PC-3 (cell line): ENCODE measurements at regions not wholly inside any gene's neighbourhood (a gene's known extent, or its start where the extent isn't known, plus 50 kb on each side); places are given as distances from the start of the nearest gene placed in this dataset.
"Not testable (repeated sequence)": the region's sequence is repeated elsewhere in the genome, so short reads cannot be mapped to it uniquely, and the experiment has no call there.

Experiments used
- ATAC-seq: fragments of 200-7000 bp; cut with Tn5 transposase; 2 replicates; pipeline ENCODE4 v1.9.1; 2020; ENCODE audit warnings: mild to moderate bottlenecking, moderate library complexity
- BruUV-seq: library from RNA; stranded (reverse); fragments of 400-500 nt; replicated peaks from 2 replicates; lab custom pipeline; 2021; lab: Mats Ljungman, UMichigan
- CTCF ChIA-PET: fragments of 300-600 bp; sonication (Branson Sonifier 250); formaldehyde crosslinking; loops from one replicate; lab custom pipeline; 2022; ENCODE audit warnings: antibody characterized with exemption; lab: Charles Lee
- POLR2A ChIA-PET: fragments of 300-600 bp; sonication (Branson Sonifier 250); formaldehyde crosslinking; loops from one replicate; lab custom pipeline; 2022; ENCODE audit warnings: antibody characterized with exemption; ENCODE audit not compliant: unreplicated experiment; lab: Charles Lee
- DNase-seq: peaks from one replicate; pipeline ENCODE4 v3.0.0-alpha.2; 2015
- H2AFZ ChIP-seq: fragments of 300-600 bp; sonication (generic); 2 replicates; pipeline ENCODE4 v1.6.0; 2016; ENCODE audit warnings: antibody characterized with exemption, low read length
- H3F3A ChIP-seq: fragments of 300-600 bp; sonication (generic); one replicate; pipeline ENCODE4 v1.6.0; 2017; ENCODE audit warnings: antibody characterized with exemption, low read length, control low read depth, mild to moderate bottlenecking; ENCODE audit not compliant: unreplicated experiment
- H3K27ac ChIP-seq: fragments of 300-600 bp; sonication (generic); 2 replicates; pipeline ENCODE4 v1.5.1; 2016; ENCODE audit warnings: mild to moderate bottlenecking, low read length
- H3K27me3 ChIP-seq: fragments of 300-600 bp; sonication (generic); 2 replicates; pipeline ENCODE4 v1.6.1; 2016; ENCODE audit warnings: low read length, mixed read lengths
- H3K36me3 ChIP-seq: fragments of 300-600 bp; sonication (generic); 2 replicates; pipeline ENCODE4 v1.6.1; 2016; ENCODE audit warnings: low read depth, mixed run types, low read length, mixed read lengths
- H3K4me1 ChIP-seq: fragments of 300-600 bp; sonication (generic); 2 replicates; pipeline ENCODE4 v1.5.1; 2016; ENCODE audit warnings: low read length; ENCODE audit not compliant: insufficient read depth
- H3K4me2 ChIP-seq: fragments of 300-600 bp; sonication (generic); 2 replicates; pipeline ENCODE4 v1.6.0; 2016; ENCODE audit warnings: low read length
- H3K4me3 ChIP-seq: fragments of 300-600 bp; sonication (generic); 2 replicates; pipeline ENCODE4 v1.5.1; 2016; ENCODE audit warnings: mild to moderate bottlenecking, low read length, mixed read lengths
- H3K79me2 ChIP-seq: fragments of 300-600 bp; sonication (generic); 2 replicates; pipeline ENCODE4 v1.6.1; 2017; ENCODE audit warnings: low read length, mixed read lengths
- H3K9ac ChIP-seq: fragments of 300-600 bp; sonication (generic); 2 replicates; pipeline ENCODE4 v1.6.0; 2016; ENCODE audit warnings: mild to moderate bottlenecking, low read length
- H3K9me2 ChIP-seq: fragments of 300-600 bp; sonication (generic); replicated peaks from 2 replicates; pipeline ENCODE4 v1.6.1; 2016; ENCODE audit warnings: mixed run types, low read length, mixed read lengths
- H3K9me3 ChIP-seq: fragments of 300-600 bp; sonication (generic); 2 replicates; pipeline ENCODE4 v1.6.1; 2016; ENCODE audit warnings: low read length, mixed read lengths
- H4K20me1 ChIP-seq: fragments of 300-600 bp; sonication (generic); 2 replicates; pipeline ENCODE4 v1.6.1; 2016; ENCODE audit warnings: low read length, mixed read lengths
- EZH2 ChIP-seq: fragments of 300-600 bp; sonication (generic); IDR thresholded peaks from one replicate; pipeline ENCODE4 v1.6.1; 2017; ENCODE audit warnings: antibody characterized with exemption, mild to moderate bottlenecking, low read length; ENCODE audit not compliant: unreplicated experiment
- EZH2phosphoT487 ChIP-seq: fragments of 300-600 bp; sonication (generic); IDR thresholded peaks from 2 replicates; pipeline ENCODE4 v1.6.1; 2018; ENCODE audit warnings: mild to moderate bottlenecking, antibody characterized with exemption, low read length, borderline replicate concordance
- intact Hi-C: fragments of 100-400 bp; cut with micrococcal nuclease; formaldehyde crosslinking; loops from 2 replicates; pipeline ENCODE4 v1.9.0; 2023
- TF ChIP-seq, protein P1 (sequence below): fragments of 300-600 bp; sonication (generic); conservative IDR thresholded peaks from 2 replicates; pipeline ENCODE4 v1.5.1; 2017; ENCODE audit warnings: antibody characterized with exemption, low read depth, mild to moderate bottlenecking, low read length

DNA sequence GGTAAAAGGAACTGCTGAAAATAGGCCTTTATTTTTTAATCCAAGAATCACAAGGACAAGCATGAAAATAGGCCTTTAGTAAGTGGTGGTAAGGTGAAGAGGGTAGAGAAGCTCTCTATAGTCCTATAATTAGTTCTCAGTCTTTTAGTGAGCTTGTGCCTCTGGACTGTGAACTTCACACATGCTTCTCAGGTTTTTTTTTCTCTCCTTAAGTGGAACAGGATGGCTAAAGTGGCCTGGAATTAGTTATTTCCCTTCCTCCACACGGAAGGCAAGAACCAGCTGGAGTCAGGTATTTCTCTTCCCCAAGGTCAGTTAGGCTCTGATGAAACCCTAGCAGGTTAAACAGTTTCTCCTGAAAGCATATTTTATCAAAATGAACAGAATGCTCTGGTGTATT lies 203.0 kb upstream of the MINDY3 start:
- Histone ChIP-seq H3K79me2 (no peaks in the 10 kb centered on the region), H3K4me3 (no peak overlapping the region), H2AFZ (no peak overlapping the region), H3K4me1 (no peaks in the 10 kb centered on the region), H3K9ac (no peak overlapping the region), H4K20me1 (no peaks in the 10 kb centered on the region), H3K27me3 (no peaks in the 10 kb centered on the region; the same call in 1 of the 2 replicates), H3K4me2 (no peak overlapping the region), H3K36me3 (no peaks in the 10 kb centered on the region), H3K9me3 (no peaks in the 10 kb centered on the region), H3K9me2 (no peaks in the 10 kb centered on the region), H3K27ac (no peak overlapping the region), H3F3A (no peaks in the 10 kb centered on the region)
- intact Hi-C loops = no loop called here
- ChIA-PET POLR2A (no interaction called here), CTCF (no interaction called here)
- TF ChIP-seq EZH2 (no peak), EZH2phosphoT487 (no peak)
- TF ChIP-seq, protein P1, sequence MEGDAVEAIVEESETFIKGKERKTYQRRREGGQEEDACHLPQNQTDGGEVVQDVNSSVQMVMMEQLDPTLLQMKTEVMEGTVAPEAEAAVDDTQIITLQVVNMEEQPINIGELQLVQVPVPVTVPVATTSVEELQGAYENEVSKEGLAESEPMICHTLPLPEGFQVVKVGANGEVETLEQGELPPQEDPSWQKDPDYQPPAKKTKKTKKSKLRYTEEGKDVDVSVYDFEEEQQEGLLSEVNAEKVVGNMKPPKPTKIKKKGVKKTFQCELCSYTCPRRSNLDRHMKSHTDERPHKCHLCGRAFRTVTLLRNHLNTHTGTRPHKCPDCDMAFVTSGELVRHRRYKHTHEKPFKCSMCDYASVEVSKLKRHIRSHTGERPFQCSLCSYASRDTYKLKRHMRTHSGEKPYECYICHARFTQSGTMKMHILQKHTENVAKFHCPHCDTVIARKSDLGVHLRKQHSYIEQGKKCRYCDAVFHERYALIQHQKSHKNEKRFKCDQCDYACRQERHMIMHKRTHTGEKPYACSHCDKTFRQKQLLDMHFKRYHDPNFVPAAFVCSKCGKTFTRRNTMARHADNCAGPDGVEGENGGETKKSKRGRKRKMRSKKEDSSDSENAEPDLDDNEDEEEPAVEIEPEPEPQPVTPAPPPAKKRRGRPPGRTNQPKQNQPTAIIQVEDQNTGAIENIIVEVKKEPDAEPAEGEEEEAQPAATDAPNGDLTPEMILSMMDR = no peak
- no TSS peak for BruUV-seq
- ATAC-seq = no peak
- DNase-seq = no peak

DNA sequence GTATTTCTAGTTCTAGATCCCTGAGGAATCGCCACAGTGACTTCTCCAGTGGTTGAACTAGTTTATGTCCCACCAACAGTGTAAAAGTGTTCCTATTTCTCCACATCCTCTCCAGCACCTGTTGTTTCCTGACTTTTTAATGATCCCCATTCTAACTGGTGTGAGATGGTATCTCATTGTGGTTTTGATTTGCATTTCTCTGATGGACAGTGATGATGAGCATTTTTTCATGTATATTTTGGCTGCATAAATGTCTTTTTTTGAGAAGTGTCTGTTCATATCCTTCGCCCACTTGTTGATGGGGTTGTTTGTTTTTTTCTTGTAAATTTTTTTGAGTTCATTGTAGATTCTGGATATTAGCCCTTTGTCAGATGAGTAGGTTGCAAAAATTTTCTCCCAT lies 223.2 kb upstream of the MINDY3 start:
- H3K27me3 ChIP-seq, H3K9me2 ChIP-seq, intact Hi-C loops, H3K79me2 ChIP-seq, H3K4me3 ChIP-seq, CTCF ChIA-PET, H3K9me3 ChIP-seq, BruUV-seq, H3F3A ChIP-seq, H3K9ac ChIP-seq, DNase-seq, H2AFZ ChIP-seq, ATAC-seq, H3K27ac ChIP-seq, H3K4me2 ChIP-seq, H4K20me1 ChIP-seq, H3K4me1 ChIP-seq, H3K36me3 ChIP-seq: not testable (repeated sequence)
- POLR2A ChIA-PET = interaction anchor here (0.6 kb wide), 1 partner anchor 345 kb away, joined by 3 read pairs; no protein-coding TSS in a partner anchor

DNA sequence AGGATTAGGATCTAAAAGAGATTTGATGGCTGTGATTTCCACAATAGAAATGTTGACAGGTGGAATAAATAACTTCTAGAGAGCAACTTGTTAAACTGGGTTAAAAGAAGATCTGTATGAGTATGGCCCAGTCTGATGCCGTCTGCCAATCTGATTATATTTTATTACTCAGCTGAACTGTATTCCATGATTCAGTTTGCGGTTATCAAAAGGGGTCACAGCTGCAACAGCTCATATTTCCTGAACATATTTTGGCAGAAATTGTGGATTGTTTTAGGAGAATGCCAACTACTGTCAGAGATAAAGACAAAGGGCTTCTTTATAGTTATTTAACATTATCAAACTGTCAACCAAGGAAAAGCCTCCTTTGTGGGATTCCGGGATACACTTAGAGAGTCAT lies 244.8 kb upstream of the MINDY3 start:
- ChIA-PET CTCF (no interaction called here), POLR2A (no interaction called here)
- no peaks in the 10 kb centered on the region for H4K20me1 ChIP-seq
- no peaks in the 10 kb centered on the region for H3K36me3 ChIP-seq
- H3K9me2 ChIP-seq = no peaks in the 10 kb centered on the region
- no peaks in the 10 kb centered on the region for H3K9me3 ChIP-seq
- H3K9ac ChIP-seq = no peak overlapping the region
- no peaks in the 10 kb centered on the region for H3F3A ChIP-seq
- TF ChIP-seq EZH2phosphoT487 (no peak), EZH2 (no peak)
- TF ChIP-seq, protein P1 = no peak
- intact Hi-C loops = no loop called here
- no peaks in the 10 kb centered on the region for H3K4me1 ChIP-seq
- no peak overlapping the region for H2AFZ ChIP-seq
- H3K79me2 ChIP-seq = no peaks in the 10 kb centered on the region
- H3K27ac ChIP-seq = no peak overlapping the region
- no peak for ATAC-seq
- no peak overlapping the region for H3K4me3 ChIP-seq
- no TSS peak for BruUV-seq
- peak; percentile 47 for DNase-seq
- no peaks in the 10 kb centered on the region for H3K27me3 ChIP-seq
- no peak overlapping the region for H3K4me2 ChIP-seq
